ENCODE measurements at regions not wholly inside any gene's neighbourhood (a gene's known extent, or its start where the extent isn't known, plus 50 kb on each side); places are given as distances from the start of the nearest gene placed in this dataset.

GRCh38 chr9:79116709-79117108, 455.1 kb upstream of the TLE4 start:
- Histone ChIP-seq H3K4me3 (no peak overlapping the region), H3K4me1 (no peaks in the 10 kb centered on the region), H3K36me3 (no peaks in the 10 kb centered on the region), H3K9me3 (no peaks in the 10 kb centered on the region), H3K27ac (no peak overlapping the region), H3K27me3 (no peaks in the 10 kb centered on the region)
- ATAC-seq (no peak), DNase-seq (no peak)
- intact Hi-C loops (cut with DNase I): no loop called here
- no peak for TF ChIP-seq CTCF (IDR thresholded peaks at IDR 0.05)

GRCh38 chr9:79120533-79120932, 451.2 kb upstream of the TLE4 start:
- H3K9me3 ChIP-seq: no peaks in the 10 kb centered on the region
- H3K36me3 ChIP-seq: no peaks in the 10 kb centered on the region
- H3K27ac ChIP-seq: no peak overlapping the region
- H3K4me3 ChIP-seq: no peak overlapping the region
- ATAC-seq (no peak), DNase-seq (no peak)
- intact Hi-C loops (cut with DNase I): no loop called here
- no peaks in the 10 kb centered on the region for H3K4me1 ChIP-seq
- no peaks in the 10 kb centered on the region for H3K27me3 ChIP-seq
- TF ChIP-seq CTCF (IDR thresholded peaks at IDR 0.05): no peak

GRCh38 chr9:79120941-79121340, 450.8 kb upstream of the TLE4 start:
- ATAC-seq: no peak
- no peaks in the 10 kb centered on the region for H3K36me3 ChIP-seq

GRCh38 chr9:79123415-79123814, 448.4 kb upstream of the TLE4 start:
- no peaks in the 10 kb centered on the region for H3K36me3 ChIP-seq
- no peak for TF ChIP-seq CTCF (IDR thresholded peaks at IDR 0.05)
- H3K9me3 ChIP-seq: no peaks in the 10 kb centered on the region
- no peak overlapping the region for H3K27ac ChIP-seq
- no peaks in the 10 kb centered on the region for H3K4me1 ChIP-seq
- intact Hi-C loops (cut with DNase I): no loop called here
- DNase-seq (no peak), ATAC-seq (no peak)
- no peak overlapping the region for H3K4me3 ChIP-seq
- no peaks in the 10 kb centered on the region for H3K27me3 ChIP-seq

More at GRCh38 chr9:79120941-79121340, 450.8 kb upstream of the TLE4 start:
- TF ChIP-seq CTCF (IDR thresholded peaks at IDR 0.05): no peak
- Histone ChIP-seq H3K9me3 (no peaks in the 10 kb centered on the region), H3K27ac (no peak overlapping the region), H3K4me3 (no peak overlapping the region), H3K27me3 (no peaks in the 10 kb centered on the region), H3K4me1 (no peaks in the 10 kb centered on the region)
- DNase-seq: no peak
- intact Hi-C loops (cut with DNase I): no loop called here

- no peaks in the 10 kb centered on the region for H3K9me3 ChIP-seq
- H3K4me1 ChIP-seq: no peaks in the 10 kb centered on the region
- ATAC-seq: no peak
- H3K27me3 ChIP-seq: no peaks in the 10 kb centered on the region
- no peak overlapping the region for H3K27ac ChIP-seq
- DNase-seq: no peak
- intact Hi-C loops (cut with DNase I): no loop called here
- no peak overlapping the region for H3K4me3 ChIP-seq
- no peaks in the 10 kb centered on the region for H3K36me3 ChIP-seq
- no peak for TF ChIP-seq CTCF (IDR thresholded peaks at IDR 0.05)
Observed at GRCh38 chr9:79127661-79128060, 444.1 kb upstream of the TLE4 start.

- no peaks in the 10 kb centered on the region for H3K9me3 ChIP-seq
- H3K36me3 ChIP-seq: no peaks in the 10 kb centered on the region
- ATAC-seq (peak; percentile 71), DNase-seq (no peak)
- no peaks in the 10 kb centered on the region for H3K4me1 ChIP-seq
- no peaks in the 10 kb centered on the region for H3K27me3 ChIP-seq
- H3K4me3 ChIP-seq: no peak overlapping the region
- TF ChIP-seq CTCF (IDR thresholded peaks at IDR 0.05): peak; percentile 76
- intact Hi-C loops (cut with DNase I): no loop called here
- no peak overlapping the region for H3K27ac ChIP-seq
Observed at GRCh38 chr9:79129865-79130480, 441.8 kb upstream of the TLE4 start.

All from upper lobe of right lung (tissue), 1 donor.